Pancreas (tissue), 10 donors: ENCODE measurements at regions not wholly inside any gene's neighbourhood (a gene's known extent, or its start where the extent isn't known, plus 50 kb on each side); places are given as distances from the start of the nearest gene placed in this dataset.

Experiments used
- ATAC-seq, 4 donors: fragments of 200-7000 bp; cut with Tn5 transposase; one replicate each; pipeline versions ENCODE4 v1.8.0 to v1.9.1; 2020; ENCODE audit warnings: mild to moderate bottlenecking in 4 of 4, moderate library complexity in 4 of 4
- DNase-seq, 6 donors: peaks; one replicate each; pipeline ENCODE4 v3.0.0-alpha.2; 2020
- FAIRE-seq: peaks from 2 replicates; lab custom pipeline; 2012; peaks lifted over from hg19 to GRCh38; lab: Jason Lieb, UNC
- H3K27ac ChIP-seq, 4 donors: fragments of 200-600 bp; sonication (generic); 1 replicate in 3 of 4; 2 replicates in 1 of 4; pipeline versions ENCODE4 v1.5.0 to v1.8.0; 2020
- H3K27me3 ChIP-seq, 4 donors: fragments of 200-600 bp; one replicate each; pipeline ENCODE4 v1.8.0; 2021
- H3K36me3 ChIP-seq, 3 donors: fragments of 200-600 bp; sonication (generic) in 1 of 3; one replicate each; pipeline versions ENCODE4 v1.5.0 to v1.8.0; 2020 to 2021
- H3K4me1 ChIP-seq, 3 donors: fragments of 200-600 bp; one replicate each; pipeline ENCODE4 v1.8.0; 2021
- H3K4me3 ChIP-seq, 4 donors: fragments of 200-600 bp; sonication (generic) in 2 of 4; one replicate each; pipeline versions ENCODE4 v1.5.0 to v1.8.0; 2020 to 2021
- H3K9me3 ChIP-seq, 4 donors: fragments of 200-600 bp; one replicate each; pipeline ENCODE4 v1.8.0; 2021
- WGBS, 2 donors: extraction: QIAGEN DNeasy Blood & Tissue Kit; methylation state at CpG; one replicate each; pipeline ENCODE4 v1.1.7; 2013; 5-methylcytosine and 5-hydroxymethylcytosine counted together
- intact Hi-C, 3 donors: fragments of 100-400 bp; cut with DNase I; formaldehyde crosslinking; loops; one replicate each; pipeline versions ENCODE4 v1.11.1 to v1.14.2; 2022
- TF ChIP-seq, protein P1 (sequence below), 4 donors: fragments of 200-600 bp; sonication (generic) in 3 of 4; IDR thresholded peaks; one replicate each; pipeline versions ENCODE4 v1.5.0 to v1.8.0; 2021; ENCODE audit warnings: antibody characterized with exemption in 4 of 4
- donor health status: healthy with polysubstance abuse.
- donor health status: DM: no; HTN: no; CAD: no; lungs with moderate emphysema.
- donor health status: DM: no; HTN: no; CAD: no.
- donor health status: control.
- donor health status: control.
- donor health status: Bipolar disorder and iron deficiency.
- donor health status: DM: yes; HTN: yes; CAD: no.
- donor health status: DM: no; HTN: no; CAD: no.
- donor health status: DM: no; HTN: no; CAD: no.
- donor health status: DM: yes; HTN: yes; CAD: no.

DNA sequence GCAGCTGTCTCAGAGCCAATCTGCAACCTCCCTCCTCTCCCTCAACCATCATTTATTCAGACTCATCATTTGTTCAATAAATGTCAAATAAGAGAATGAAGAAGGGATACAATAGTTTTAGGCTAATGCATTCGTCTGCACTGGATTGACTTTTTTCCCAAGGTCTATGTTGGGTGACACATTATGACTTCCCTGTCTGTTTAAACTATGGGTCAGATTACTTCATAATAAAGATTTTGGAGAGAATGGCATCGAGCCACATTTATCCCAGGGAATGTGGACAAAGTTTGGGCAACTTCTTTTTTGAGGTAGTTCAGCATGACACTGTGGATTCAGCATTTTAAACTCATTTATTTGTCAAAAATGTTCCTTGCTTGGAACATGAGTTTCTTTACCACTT, 107.4 kb upstream of the ADGRL2 start:
- FAIRE-seq: no peak
- WGBS, 2 donors: 71 to 80% methylated on average over 2 of the region's 2 CpGs
- ATAC-seq: no peak
- Histone ChIP-seq H3K27me3 (peaks cover 0 to 5% (median 0%) of the 10 kb centered on the region in 4 donors), H3K4me3 (no peak overlapping the region), H3K27ac (no peak overlapping the region), H3K9me3 (no peaks in the 10 kb centered on the region), H3K36me3 (no peaks in the 10 kb centered on the region), H3K4me1 (no peaks in the 10 kb centered on the region)
- intact Hi-C loops: no loop called here
- no peak for DNase-seq
- TF ChIP-seq, protein P1, sequence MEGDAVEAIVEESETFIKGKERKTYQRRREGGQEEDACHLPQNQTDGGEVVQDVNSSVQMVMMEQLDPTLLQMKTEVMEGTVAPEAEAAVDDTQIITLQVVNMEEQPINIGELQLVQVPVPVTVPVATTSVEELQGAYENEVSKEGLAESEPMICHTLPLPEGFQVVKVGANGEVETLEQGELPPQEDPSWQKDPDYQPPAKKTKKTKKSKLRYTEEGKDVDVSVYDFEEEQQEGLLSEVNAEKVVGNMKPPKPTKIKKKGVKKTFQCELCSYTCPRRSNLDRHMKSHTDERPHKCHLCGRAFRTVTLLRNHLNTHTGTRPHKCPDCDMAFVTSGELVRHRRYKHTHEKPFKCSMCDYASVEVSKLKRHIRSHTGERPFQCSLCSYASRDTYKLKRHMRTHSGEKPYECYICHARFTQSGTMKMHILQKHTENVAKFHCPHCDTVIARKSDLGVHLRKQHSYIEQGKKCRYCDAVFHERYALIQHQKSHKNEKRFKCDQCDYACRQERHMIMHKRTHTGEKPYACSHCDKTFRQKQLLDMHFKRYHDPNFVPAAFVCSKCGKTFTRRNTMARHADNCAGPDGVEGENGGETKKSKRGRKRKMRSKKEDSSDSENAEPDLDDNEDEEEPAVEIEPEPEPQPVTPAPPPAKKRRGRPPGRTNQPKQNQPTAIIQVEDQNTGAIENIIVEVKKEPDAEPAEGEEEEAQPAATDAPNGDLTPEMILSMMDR (IDR thresholded peaks at IDR 0.05): no peak

- 44 to 52% methylated on average over 5 of the region's 5 CpGs for WGBS, 2 donors
- intact Hi-C loops: no loop called here
- TF ChIP-seq, protein P1 (IDR thresholded peaks at IDR 0.05): no peak
- H3K4me3 ChIP-seq: no peak overlapping the region
- no peak for FAIRE-seq
- no peak for DNase-seq
- H3K4me1 ChIP-seq: no peaks in the 10 kb centered on the region
- no peaks in the 10 kb centered on the region for H3K36me3 ChIP-seq
- no peak overlapping the region for H3K27ac ChIP-seq
- no peaks in the 10 kb centered on the region for H3K27me3 ChIP-seq
- H3K9me3 ChIP-seq: no peaks in the 10 kb centered on the region
- no peak for ATAC-seq
These were observed 109.9 kb upstream of the ADGRL2 start for GRCh38 chr1:81690676-81691453.

- TF ChIP-seq, protein P1 (IDR thresholded peaks at IDR 0.05): no peak
- H3K36me3 ChIP-seq: no peaks in the 10 kb centered on the region
- H3K9me3 ChIP-seq: no peaks in the 10 kb centered on the region
- H3K4me3 ChIP-seq: no peak overlapping the region
- no peaks in the 10 kb centered on the region for H3K27me3 ChIP-seq
- peak in 3 of 4 donors; percentile 34 to 54 (median 46) for ATAC-seq
- 48 to 53% methylated on average over 5 of the region's 5 CpGs for WGBS, 2 donors
- no peaks in the 10 kb centered on the region for H3K4me1 ChIP-seq
- FAIRE-seq: no peak
- DNase-seq: no peak
- H3K27ac ChIP-seq: no peak overlapping the region
- intact Hi-C loops: no loop called here
These were observed 111.2 kb upstream of the ADGRL2 start for GRCh38 chr1:81689531-81689941.

- DNase-seq: no peak
- no peaks in the 10 kb centered on the region for H3K36me3 ChIP-seq
- 78 to 81% methylated on average over 7 of the region's 7 CpGs for WGBS, 2 donors
- intact Hi-C loops: no loop called here
- TF ChIP-seq, protein P1 (IDR thresholded peaks at IDR 0.05): no peak
- FAIRE-seq: no peak
- H3K27ac ChIP-seq: no peak overlapping the region
- ATAC-seq: peak in 2 of 4 donors; percentile 18 to 21
- no peaks in the 10 kb centered on the region for H3K27me3 ChIP-seq
- H3K4me3 ChIP-seq: no peak overlapping the region
- peaks cover 5 to 12% (median 11%) of the 10 kb centered on the region in 3 donors for H3K4me1 ChIP-seq
- H3K9me3 ChIP-seq: no peaks in the 10 kb centered on the region
These were observed 118.2 kb upstream of the ADGRL2 start for GRCh38 chr1:81682490-81682889.
